Body of pancreas (tissue), 4 donors: ENCODE measurements at regions not wholly inside any gene's neighbourhood (a gene's known extent, or its start where the extent isn't known, plus 50 kb on each side); places are given as distances from the start of the nearest gene placed in this dataset.

ENCODE experiments used
- CTCF ChIP-seq, 7 experiments: fragments of 450-650 bp in 4 of 7; fragments of 200-600 bp in 3 of 7; sonication (generic) in 3 of 7; IDR thresholded peaks; one replicate each; pipeline ENCODE4 v1.5.1; 2016 to 2019; ENCODE audit warnings: antibody characterized with exemption in 7 of 7
- POLR2A ChIP-seq, 3 donors: fragments of 450-650 bp; IDR thresholded peaks; one replicate each; pipeline ENCODE4 v1.6.1; 2016; ENCODE audit warnings: antibody characterized with exemption in 3 of 3, mild to moderate bottlenecking in 2 of 3

GRCh38 chr11:113628912-113629311 lies 77.2 kb downstream of the TMPRSS5 start:
- TF ChIP-seq CTCF (IDR thresholded peaks at IDR 0.05) (no peak), POLR2A (IDR thresholded peaks at IDR 0.05) (no peak)
